T-helper 1 cell treated with Interleukin-12 subunit alpha and Interleukin-12 subunit beta and Interleukin-4 antibody, amounts not matched to agents 30 ng/mL and 1 ng/mL, for 36 hours (primary cell): ENCODE measurements at regions not wholly inside any gene's neighbourhood (a gene's known extent, or its start where the extent isn't known, plus 50 kb on each side); places are given as distances from the start of the nearest gene placed in this dataset.

Experiments
- intact Hi-C: fragments of 100-400 bp; cut with micrococcal nuclease; formaldehyde crosslinking; loops from one replicate; pipeline ENCODE4 v1.15.1; 2024

DNA sequence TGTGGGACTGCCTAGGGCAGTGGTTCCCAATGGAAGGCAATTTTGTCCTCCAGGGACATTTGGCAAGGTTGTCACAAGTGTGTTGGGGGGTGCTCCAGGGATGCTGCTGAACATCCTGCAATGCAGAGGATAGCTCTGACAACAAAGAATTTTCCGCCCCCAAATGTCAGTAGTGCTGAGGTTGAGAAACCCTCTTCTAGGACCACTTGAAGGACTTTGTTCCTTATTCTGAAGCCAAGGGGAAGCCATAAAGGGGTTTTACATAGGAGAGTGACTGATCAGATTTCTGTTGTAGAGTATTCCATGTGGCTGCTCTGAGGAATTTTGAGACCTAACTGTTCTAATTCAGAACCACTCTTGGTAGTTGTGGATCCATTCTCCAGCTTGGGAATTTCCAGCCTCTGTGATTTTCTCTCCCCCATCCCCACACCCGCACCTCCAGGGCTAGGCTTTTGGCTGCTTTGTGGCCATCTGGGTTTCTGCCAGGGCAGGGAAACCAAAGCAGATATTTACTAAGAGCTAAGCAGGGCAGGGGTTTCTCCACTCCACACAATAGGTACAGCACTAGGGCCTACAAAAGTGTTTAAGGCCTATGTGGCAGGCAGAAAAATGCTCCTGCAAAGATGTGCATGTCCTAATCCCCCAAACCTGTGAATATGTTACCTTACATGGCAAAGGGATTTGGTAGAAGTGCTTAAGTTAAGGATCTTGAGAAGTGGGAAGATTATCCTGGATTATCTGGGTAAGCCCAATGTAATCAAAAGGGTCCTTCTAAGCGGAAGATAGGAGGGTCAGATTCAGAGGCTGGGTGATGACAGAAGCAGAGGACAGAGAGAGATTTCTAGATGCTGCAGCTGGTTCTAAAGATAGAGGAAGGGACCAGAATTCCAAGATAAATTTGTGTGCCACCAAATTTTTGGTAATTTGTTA, 135.4 kb downstream of the TMEM17 start:
- intact Hi-C loops = no loop called here

DNA sequence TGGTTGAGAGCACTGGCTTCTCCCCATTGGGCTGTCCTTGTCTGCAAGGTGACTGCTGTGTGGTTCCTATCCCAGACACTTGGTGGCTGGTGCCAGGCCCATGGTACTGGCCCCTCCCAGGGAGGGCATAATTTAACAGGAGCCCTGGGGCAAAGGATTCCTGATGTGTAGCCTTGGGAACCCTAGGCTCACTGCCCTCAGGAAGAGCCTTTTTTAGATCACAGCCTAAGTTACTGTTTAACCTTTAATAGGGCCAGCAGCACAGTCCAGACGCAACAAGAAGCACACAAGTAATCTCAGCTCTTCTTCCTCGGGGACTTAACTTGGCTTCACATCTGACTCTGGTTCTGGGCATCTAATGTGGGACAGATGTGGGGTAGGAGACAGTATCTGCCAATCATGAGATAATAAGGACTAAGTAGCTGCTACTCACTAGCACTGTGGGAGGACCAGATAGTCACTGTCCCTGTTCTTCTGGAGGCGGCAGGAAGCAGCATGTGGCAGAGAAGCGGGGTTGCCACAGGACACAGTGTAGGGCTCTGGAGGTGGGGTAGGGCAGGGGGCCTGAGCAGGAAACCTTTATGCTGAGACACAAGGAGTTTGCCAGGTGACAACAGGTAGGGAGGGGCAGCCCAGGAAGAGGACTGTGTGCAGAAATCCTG, 136.3 kb downstream of the TMEM17 start:
- intact Hi-C loops = no loop called here

DNA sequence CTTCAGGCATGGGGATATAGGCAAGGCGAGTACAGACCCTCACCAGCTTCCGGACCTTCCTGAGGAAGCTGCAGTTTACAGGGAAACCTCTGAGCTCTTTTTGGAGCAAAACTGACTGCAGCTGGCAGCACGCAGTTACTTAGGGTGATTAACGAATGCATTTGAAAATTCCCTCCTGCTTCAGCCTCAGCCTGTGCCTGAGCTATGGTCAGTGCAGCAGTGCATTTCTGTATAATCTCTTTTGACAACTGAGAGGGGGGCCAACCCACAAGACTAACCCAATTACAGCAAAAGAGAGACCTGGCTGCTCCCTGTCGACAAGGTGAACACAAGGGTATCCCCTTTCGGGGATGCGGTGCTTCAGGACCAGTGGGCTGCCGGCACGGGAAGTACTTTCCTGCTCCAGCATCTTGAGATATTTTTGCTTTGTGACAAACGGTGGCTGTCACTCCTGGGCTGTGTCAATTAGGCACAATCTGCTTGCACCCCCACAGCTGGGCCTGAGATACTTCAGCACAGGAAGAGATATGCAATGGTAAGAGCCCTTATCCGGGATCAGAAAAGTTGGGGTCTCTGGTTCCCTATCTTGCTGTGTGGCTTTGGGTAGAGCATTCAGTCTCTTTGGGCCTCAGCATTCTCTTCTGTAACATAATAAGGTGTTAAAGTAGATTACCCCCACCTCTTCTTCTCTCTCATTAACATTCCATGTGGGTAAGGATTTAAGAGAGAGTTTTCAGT, 141.0 kb downstream of the TMEM17 start:
- intact Hi-C loops = no loop called here

DNA sequence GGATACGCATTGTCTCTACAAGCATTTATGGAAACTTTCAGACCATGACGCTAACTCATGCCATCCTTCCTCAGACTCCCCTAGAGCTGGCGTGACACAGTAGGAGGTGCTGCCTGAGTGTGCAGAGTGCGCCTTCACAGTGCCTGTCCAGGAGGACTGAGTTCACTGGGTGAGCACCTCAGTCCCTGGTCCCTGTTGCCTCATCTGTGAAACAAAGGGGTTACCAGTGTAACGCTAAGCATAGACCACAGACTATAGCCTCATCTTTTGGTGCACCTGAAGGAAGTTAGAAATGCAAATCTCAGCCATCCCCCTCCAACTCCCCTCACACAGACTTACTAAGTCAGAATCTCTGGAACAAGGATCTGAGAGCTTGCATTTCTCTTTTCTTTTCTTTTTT, 142.8 kb downstream of the TMEM17 start:
- intact Hi-C loops = no loop called here

DNA sequence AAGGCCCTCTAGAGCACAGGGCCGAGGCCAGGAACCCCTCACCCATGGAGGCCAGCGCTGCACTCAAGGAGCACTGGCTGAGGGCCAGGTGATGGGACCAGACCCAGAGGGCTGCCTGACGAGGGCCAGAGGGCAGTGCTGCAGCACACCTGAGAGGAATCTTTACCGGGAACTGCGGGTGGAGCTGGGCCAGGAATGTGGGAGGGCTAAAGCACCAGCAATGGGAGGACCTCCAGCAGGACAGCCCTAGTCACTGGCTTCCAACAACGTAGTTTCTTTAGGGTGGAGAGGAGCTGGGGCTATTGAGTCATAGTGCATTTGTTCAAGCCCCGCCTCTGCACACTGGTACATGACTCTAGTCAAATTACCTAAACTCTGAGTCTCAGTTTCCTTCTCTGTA, 143.4 kb downstream of the TMEM17 start:
- intact Hi-C loops = no loop called here

DNA sequence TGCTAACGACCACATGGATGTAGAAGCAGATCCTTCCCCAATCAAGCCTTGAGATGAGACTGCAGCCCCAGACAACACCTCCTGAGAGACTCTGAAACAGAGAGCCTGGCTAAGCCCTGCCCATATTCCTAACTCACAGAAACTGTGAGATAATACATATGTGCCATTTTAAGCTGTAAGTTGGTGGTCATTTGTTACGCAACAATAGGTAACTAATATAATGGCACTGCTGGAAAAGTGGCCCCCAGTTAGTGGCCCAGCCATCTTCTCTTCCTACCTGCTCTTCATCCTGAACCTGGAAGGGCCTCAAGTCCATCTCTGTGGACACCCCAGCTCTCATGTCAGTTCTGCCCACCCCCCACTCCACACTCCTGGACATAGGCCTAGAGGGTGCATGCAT, 144.0 kb downstream of the TMEM17 start:
- intact Hi-C loops = no loop called here

DNA sequence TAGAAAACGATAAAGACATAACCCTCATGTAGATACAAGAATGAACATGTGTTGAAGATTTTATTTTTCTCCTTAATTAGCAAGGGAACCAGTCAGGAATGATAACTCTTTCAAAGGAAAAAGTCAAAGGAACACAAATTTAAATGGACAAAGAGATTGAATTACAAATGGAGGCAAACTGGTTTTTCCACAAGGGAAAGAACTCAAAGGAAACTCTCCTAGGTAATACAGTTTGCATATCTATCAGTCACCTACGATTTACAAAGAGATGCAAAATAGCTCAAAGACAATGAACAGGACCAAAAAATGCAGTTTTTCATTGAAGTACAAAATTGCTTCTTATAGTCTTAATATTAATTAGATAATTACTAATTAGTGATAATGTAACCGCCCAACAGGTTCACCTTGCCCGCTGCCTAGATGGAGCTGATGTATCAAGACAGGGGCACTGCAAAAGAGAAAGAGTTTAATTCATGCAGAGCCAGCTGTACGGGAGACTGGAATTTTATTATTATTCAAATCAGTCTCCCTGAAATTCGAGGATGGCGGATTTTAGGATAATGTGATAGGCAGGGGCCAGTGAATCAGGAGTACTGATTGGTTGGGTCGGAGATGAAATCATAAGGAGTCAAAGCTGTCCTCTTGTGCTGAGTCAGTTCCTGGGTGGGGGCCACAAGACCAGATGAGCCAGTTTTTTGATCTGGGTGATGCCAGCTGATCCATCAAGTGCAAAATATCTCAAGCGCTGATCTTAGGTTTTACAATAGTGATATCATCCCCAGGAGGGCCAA, 151.0 kb downstream of the TMEM17 start:
- intact Hi-C loops = no loop called here

DNA sequence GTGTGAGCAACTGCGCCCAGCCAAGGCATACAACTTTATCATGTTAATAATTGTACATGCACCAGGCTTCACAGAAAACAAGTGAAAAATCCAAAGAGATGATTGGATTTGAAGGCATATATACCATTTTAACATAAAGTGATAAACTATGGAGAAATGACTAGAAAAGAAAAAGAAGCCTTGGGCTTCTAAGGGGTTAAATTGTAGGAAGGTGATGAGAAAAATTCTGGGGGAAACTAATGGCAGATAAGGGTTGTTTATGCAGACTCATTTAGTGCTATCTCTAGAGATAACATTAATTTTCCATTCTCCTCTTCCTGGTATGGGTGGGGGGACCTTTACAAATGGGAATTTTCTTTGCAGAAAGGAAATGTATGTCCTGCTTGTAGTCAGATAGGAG, 154.0 kb downstream of the TMEM17 start:
- intact Hi-C loops = no loop called here

DNA sequence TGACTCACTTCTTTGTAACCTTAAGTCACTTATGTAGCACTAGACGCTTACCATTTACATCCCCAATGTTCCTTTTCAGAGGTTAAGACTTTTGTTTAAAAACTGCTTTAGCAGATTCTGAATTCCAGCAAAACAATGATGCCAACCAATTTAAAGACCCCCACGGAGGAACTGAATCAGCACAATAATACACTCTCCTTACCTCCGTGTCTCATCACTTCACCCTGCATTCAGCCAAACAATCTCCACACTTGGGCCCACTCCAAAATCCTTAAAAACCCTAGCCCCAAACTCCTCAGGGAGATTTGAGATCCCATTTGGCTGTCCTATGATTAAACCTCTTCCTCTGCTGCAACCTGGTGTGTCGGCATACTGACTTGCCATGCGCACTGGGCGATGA, 153.9 kb downstream of the B3GNT2 start:
- intact Hi-C loops = no loop called here

DNA sequence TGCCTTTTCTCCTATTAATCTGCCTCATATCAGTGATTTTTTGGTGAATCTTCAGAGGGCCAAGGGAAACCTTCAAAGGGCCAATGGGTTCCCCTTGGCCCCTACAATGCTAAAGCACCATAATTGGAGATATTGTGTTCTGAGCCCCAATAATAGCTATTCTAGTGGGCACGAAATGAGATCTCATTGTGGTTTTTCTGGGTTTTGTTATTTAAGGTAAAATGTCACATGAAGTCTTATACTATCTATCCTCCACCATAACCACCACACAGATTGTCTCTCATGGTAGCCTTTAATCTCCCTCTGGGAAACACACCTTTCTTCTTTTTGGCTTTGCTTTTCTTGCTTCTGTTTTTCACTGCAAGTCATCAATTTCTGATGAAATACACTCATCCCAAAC, 152.8 kb downstream of the B3GNT2 start:
- intact Hi-C loops = no loop called here

DNA sequence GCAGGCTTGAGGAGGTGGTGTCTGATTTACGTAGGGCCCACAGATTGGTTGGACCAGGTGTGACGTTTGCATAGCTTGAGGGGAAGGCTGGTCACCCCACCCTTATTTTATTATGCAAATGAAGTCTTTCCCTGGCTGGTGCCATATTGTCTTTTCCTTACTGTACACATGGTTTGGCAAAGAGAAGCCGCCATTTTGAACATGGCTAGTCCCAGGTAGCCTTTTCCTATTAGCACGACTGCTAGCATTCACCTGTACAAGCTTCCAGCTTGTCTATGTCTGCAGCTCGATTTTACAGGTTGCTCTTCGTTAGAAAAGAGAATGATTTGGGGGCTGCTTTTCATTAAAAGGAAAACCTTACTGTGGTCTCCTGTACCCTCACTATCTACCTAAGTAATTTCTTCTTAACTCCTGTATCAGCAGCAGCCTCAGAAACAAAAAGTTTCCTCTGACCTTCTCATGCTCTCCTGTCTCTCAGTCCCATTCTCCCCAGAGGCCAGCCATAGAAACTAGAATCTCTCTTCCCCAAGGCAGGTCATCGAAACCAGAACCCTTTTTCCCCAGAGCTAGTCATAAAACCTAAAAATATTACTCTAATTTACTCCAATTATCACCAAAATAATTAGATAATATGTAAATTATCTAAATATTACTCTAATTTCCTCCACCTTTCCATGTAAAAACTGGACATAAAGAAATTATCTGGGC, 151.8 kb downstream of the B3GNT2 start:
- intact Hi-C loops = no loop called here

DNA sequence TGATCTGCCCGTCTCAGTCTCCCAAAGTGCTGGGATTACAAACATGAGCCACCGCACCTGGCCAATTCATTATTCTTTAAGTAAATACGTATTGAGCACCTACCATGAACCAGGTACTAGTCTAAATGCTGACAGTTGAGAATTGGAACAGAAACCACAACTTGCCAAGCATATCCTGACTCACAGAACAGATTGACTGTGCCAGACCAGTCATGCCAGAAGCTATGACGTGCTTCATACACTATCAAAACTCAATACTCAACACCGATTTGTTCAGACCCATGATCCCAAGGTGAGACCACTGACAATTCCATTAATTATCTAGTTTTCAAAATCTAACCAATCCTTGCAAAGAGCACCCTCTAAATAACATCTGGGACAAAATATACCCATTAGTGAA, 148.6 kb downstream of the B3GNT2 start:
- intact Hi-C loops = no loop called here

DNA sequence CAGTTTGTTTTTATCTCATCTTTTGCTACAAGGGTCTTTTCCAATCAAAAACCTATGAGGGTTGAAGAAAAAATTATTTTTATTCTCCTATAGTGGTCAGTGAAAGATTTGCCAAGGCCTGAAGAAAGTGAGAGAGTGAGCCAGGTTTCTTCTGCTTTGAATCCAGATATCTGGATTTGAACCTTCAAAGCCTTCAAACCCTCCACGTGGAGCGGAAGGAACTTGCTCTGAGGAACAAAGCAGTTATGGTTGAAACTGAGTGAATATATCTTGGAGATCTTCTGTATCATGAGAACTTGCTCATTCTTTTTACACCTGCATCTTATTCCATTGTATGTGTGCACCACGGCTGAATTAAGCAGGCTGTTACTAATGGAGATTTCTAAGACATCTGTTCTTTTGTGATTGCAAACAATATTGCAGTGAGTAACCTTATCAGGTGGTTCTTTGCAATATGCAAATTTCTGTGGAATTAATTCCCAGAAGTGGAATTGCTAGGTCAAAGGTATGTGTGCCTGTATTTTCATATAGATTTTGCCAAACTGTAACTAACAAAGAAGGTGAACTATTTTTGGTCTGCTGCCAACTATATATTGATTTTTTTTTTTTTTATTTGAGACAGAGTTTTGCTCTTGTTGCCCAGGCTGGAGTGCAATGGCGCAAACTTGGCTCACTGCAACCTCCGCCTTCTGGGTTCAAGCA, 147.9 kb downstream of the B3GNT2 start:
- intact Hi-C loops = no loop called here

DNA sequence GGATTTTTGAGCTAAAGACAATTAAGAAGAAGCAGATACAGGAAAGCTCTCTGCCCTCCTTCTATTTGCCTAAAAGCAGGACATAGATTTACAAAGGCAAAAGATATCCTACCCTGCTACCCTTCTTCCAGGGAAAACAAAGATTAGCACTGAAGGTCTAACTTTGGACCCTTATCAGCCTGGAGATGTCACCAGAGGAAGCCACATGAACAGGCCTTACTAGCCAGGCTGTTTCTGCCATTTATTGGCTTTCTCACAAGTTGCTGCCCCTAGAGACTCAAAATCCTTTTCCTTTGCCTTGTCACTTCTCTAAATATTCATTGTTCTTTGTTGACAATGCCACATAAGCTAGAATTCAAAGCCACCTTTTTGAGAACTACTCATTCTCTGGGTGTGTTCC, 147.3 kb downstream of the B3GNT2 start:
- intact Hi-C loops = no loop called here

DNA sequence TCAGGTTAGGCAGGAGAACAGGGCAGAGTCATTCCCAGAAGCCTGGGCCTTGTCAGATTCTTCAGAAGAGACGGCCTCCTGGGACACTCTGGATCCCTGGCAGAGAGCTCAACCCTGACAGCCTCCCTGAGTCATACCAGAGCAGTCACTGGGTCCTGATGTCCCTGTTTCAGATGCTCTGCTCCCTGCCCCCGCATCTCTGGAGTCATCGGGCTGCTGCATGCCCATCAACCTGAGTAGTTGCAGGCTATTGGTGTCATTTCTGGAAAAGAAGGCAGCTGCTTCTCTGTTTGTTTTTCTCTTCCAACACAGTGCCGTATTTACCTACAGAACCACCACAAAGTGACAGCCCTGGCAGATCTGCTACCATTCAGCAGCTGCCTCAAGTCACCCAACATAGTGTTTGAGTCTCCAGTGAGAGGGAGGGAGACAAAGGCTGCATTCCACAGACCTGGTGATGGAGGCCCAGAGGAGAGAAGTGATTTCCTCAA, 145.1 kb downstream of the B3GNT2 start:
- intact Hi-C loops = no loop called here

DNA sequence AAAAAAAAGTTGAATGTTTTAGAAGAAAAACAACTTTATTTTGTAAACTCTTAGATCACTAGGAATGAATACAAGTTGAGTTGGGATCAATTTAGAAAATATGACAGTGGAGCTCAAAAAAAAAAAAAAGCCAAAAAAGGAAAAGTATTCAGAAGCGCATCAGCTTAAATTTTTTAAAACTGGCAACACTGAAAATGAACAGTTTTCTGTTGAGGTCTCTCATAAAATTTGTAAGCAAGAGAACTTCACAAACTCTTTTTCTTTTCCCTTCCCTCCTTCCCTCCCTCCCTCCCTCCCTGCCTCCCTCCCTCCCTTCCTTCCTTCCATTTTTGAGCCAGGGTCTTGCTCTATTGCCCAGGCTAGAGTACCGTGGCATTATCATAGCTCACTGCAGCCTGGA, 143.9 kb downstream of the B3GNT2 start:
- intact Hi-C loops = loop anchor here (1.0 kb wide), 1 partner anchor 422 kb away; no protein-coding TSS in a partner anchor

DNA sequence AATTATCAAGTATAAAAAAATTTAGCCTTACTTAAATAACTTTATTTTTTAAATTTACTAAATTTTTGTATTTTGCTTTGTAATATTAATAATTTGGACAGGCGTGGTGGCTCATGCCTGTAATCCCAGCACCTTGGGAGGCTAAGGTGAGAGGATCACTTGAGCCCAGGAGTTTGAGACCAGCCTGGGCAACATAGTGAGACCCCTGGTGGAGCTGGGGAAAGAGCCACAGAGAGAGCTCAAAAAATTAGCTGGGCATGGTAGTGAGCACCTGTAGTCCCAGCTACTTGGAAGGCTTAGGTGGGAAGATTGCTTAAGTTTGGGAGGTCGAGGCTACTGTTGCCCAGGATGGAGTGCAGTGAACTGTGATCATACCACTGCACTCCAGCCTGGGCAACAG, 143.5 kb downstream of the B3GNT2 start:
- intact Hi-C loops = loop anchor here (1.0 kb wide), 1 partner anchor 421 kb away; no protein-coding TSS in a partner anchor

DNA sequence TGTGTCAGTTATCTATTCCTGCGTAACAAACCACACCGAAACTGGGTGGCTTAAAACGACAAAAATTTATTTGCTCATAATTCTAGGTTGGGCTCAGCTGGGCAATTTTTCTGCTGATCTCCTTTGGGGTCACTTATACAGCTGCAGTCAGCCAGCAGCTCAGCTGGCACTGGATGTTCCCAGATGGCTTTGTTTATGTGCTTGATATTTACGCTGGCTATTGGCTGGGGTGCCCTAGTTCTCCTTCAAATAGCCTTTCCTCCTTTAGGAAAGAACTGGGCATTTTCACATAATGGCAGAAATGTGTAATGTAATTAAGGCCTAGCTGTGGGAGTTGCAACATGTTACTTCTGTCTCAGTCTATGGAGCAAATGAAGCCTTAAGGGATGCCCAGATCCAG, 142.2 kb downstream of the B3GNT2 start:
- intact Hi-C loops = no loop called here

DNA sequence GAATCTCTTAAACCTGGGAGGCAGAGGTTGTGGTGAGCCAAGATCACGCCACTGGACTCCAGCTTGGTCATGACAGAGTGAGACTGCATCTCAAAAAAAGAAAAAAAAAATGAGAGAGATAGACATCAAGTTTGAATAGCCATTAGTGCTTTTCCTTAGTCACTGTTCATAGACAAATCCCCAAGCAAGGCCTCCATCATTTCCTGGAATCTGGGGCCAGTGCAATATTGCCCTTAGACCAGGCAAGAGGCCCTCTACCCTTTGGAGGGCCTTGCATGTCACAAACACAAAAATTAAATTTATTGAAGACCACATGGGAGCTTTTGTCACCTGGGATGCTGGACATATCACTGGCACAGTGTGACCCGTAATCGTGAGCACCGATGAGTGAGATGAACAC, 141.5 kb downstream of the B3GNT2 start:
- intact Hi-C loops = no loop called here

DNA sequence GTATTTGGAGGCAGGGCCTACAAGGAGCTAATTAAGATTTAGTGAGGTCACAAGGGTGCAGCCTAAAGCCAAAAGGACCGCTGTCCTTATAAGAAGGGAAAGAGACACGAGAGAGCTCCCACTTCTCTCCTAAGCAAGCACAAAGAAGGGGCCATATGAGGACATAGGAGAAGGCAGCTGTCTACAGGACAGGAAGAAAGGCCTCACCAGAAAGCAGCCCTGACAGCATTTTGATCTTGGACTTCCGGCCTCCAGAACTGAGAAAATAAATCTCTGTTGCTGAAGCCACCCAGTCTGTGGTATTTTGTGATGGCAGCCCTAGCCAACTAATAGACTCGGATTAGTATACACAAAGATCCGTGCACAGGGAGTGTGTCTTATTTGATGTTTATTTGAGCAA, 139.7 kb downstream of the B3GNT2 start:
- intact Hi-C loops = no loop called here
